Peyer's patch (tissue), 4 donors: ENCODE measurements at regions not wholly inside any gene's neighbourhood (a gene's known extent, or its start where the extent isn't known, plus 50 kb on each side); places are given as distances from the start of the nearest gene placed in this dataset.

Source experiments
- CTCF ChIP-seq, 6 experiments: fragments of 450-650 bp in 4 of 6; fragments of 200-600 bp in 2 of 6; sonication (generic) in 1 of 6; IDR thresholded peaks; one replicate each; pipeline ENCODE4 v1.5.1; 2017 to 2019; ENCODE audit warnings: antibody characterized with exemption in 6 of 6, mild to moderate bottlenecking in 3 of 6, moderate library complexity in 1 of 6
- POLR2A ChIP-seq, 2 donors: fragments of 450-650 bp; IDR thresholded peaks; one replicate each; pipeline ENCODE4 v1.5.1; 2017; ENCODE audit warnings: antibody characterized with exemption in 2 of 2, mild to moderate bottlenecking in 2 of 2, moderate library complexity in 2 of 2

- TF ChIP-seq POLR2A (IDR thresholded peaks at IDR 0.05) (no peak), CTCF (IDR thresholded peaks at IDR 0.05) (no peak)
Observed at GRCh38 chr4:138918169-138918869, 97.3 kb upstream of the NOCT start.
